ENCODE measurements at regions not wholly inside any gene's neighbourhood (a gene's known extent, or its start where the extent isn't known, plus 50 kb on each side); places are given as distances from the start of the nearest gene placed in this dataset.
"Not testable (repeated sequence)": the region's sequence is repeated elsewhere in the genome, so short reads cannot be mapped to it uniquely, and the experiment has no call there.

DNA sequence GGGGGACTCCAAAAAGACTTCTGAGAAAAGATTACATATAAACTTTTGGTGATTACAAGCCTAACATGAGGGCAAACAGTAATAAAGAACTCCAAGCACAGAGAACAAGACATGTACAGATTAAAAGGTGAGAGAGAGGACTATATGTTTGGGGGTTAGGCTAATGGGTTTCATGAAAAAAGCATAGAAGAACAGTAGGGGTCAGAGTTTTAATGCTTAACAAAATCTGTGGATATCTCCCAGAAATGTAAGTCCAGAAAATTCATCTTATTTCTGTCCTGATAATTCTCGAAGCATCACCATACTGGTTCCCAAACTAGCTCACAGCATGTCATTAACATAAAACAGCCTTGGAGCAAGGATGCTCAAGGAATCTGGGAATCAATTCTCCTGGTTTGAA lies 137.2 kb downstream of the ARRDC3 start:
- intact Hi-C loops (cut with DNase I) = no loop called here
- H3K36me3 ChIP-seq = no peaks in the 10 kb centered on the region
- no peaks in the 10 kb centered on the region for H3K27me3 ChIP-seq
- DNase-seq (no peak), ATAC-seq (no peak)
- no peaks in the 10 kb centered on the region for H3K4me1 ChIP-seq
- TF ChIP-seq POLR2A (IDR thresholded peaks at IDR 0.05) (no peak), CTCF (IDR thresholded peaks at IDR 0.05) (no peak)
- H3K4me3 ChIP-seq = no peak overlapping the region
- no peak overlapping the region for H3K27ac ChIP-seq
- H3K9me3 ChIP-seq = no peaks in the 10 kb centered on the region
- 80% methylated on average over 1 of the region's 1 CpG for WGBS (ENCODE audit: insufficient coverage, low coverage, low lambda C conversion rate, missing lambda C conversion rate)

- Histone ChIP-seq H3K4me1 (no peaks in the 10 kb centered on the region), H3K27ac (no peak overlapping the region), H3K4me3 (no peak overlapping the region), H3K27me3 (no peaks in the 10 kb centered on the region), H3K9me3 (no peaks in the 10 kb centered on the region), H3K36me3 (no peaks in the 10 kb centered on the region)
- 33% methylated on average over 3 of the region's 3 CpGs for WGBS (ENCODE audit: insufficient coverage, low coverage, low lambda C conversion rate, missing lambda C conversion rate)
- intact Hi-C loops (cut with DNase I) = no loop called here
- no peak for DNase-seq
- TF ChIP-seq POLR2A (IDR thresholded peaks at IDR 0.05) = no peak
- TF ChIP-seq CTCF (IDR thresholded peaks at IDR 0.05) = no peak
- no peak for ATAC-seq
Observed at GRCh38 chr5:91245074-91245452, 138.1 kb downstream of the ARRDC3 start.

DNA sequence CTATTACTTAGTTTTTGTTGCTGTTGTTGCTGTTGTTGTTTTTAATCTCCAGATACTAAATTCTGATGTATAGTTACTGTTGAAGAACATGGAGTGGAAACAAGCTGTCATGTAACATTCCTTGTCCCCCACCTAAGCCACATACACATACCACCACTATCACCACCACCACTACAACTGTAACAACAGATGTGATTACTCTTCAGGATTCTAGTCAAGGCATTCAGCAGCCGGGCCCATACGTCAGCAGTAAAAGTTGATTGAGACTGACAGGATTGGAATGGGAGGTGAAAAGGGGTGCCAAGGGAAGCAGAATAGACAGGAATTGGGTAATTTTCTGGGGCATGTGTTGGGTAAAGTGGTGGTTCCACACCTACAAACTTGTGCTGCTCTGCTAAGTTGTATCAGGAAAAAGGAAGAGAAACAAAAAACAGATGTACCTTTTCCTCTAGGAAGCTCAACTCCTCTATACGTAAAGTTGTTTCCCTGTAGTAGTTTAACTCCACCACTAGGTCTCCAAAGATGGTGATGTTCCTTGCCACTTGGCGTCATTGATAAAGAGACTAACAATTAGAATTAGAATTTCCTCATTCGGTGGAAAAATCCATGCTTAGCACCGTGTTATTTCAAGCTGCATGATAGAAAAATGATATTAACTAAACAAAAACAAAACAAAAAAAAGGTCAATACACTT lies 138.6 kb downstream of the ARRDC3 start:
- H3K4me1 ChIP-seq = no peaks in the 10 kb centered on the region
- no peak for TF ChIP-seq CTCF (IDR thresholded peaks at IDR 0.05)
- TF ChIP-seq POLR2A (IDR thresholded peaks at IDR 0.05) = no peak
- no peaks in the 10 kb centered on the region for H3K36me3 ChIP-seq
- no peak overlapping the region for H3K27ac ChIP-seq
- no peaks in the 10 kb centered on the region for H3K27me3 ChIP-seq
- DNase-seq (no peak), ATAC-seq (no peak)
- no peak overlapping the region for H3K4me3 ChIP-seq
- intact Hi-C loops (cut with DNase I) = no loop called here
- no peaks in the 10 kb centered on the region for H3K9me3 ChIP-seq
- WGBS (ENCODE audit: insufficient coverage, low coverage, low lambda C conversion rate, missing lambda C conversion rate) = 83% methylated on average over 6 of the region's 6 CpGs

- intact Hi-C loops (cut with DNase I) = no loop called here
- DNase-seq (no peak), ATAC-seq (no peak)
- WGBS (ENCODE audit: insufficient coverage, low coverage, low lambda C conversion rate, missing lambda C conversion rate) = 93% methylated on average over 1 of the region's 1 CpG
- no peaks in the 10 kb centered on the region for H3K27me3 ChIP-seq
- H3K4me3 ChIP-seq = no peak overlapping the region
- H3K4me1 ChIP-seq = no peaks in the 10 kb centered on the region
- no peaks in the 10 kb centered on the region for H3K9me3 ChIP-seq
- H3K36me3 ChIP-seq = no peaks in the 10 kb centered on the region
- TF ChIP-seq POLR2A (IDR thresholded peaks at IDR 0.05) (no peak), CTCF (IDR thresholded peaks at IDR 0.05) (no peak)
- H3K27ac ChIP-seq = no peak overlapping the region
Observed at GRCh38 chr5:91243852-91244251, 139.3 kb downstream of the ARRDC3 start.

DNA sequence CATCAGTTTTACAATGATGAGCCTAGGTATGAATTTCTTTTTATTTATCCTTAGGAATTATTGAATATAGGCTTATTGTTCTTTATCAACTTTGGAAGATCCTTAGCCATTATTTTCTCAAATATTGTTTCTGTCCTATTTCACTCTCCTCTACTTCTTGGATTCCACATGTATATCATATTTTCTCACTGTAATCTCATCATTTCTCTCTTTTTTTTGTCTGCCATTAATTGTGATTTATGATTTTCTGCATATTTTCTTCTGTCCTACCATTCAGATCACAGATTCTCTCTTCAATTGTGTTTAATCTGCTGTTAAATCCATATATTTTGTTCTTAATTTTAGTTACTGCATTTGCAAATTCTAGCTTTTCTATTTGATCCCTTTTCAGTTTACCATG lies 139.8 kb downstream of the ARRDC3 start:
- Histone ChIP-seq H3K4me1 (no peaks in the 10 kb centered on the region), H3K4me3 (no peak overlapping the region), H3K27me3 (no peaks in the 10 kb centered on the region), H3K27ac (no peak overlapping the region), H3K36me3 (no peaks in the 10 kb centered on the region), H3K9me3 (no peaks in the 10 kb centered on the region)
- DNase-seq (no peak), ATAC-seq (no peak)
- intact Hi-C loops (cut with DNase I) = no loop called here
- TF ChIP-seq POLR2A (IDR thresholded peaks at IDR 0.05) (no peak), CTCF (IDR thresholded peaks at IDR 0.05) (no peak)

DNA sequence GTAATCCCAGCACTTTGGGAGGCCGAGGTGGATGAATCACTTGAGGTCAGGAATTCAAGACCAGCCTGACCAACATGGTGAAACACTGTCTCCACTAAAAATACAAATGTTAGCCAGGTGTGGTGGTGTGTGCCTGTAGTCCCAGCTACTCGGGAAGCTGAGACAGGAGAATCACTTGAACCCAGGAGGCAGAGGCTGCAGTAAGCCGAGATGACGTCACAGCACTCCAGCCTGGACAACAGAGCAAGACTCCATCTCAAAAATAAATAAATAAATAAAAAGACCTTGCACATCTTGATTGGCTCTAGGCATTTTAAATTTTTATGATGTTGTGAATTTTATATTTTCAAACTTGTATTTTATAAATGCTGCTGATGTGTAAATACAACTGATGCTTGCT lies 141.7 kb downstream of the ARRDC3 start:
- H3K9me3 ChIP-seq; H3K27me3 ChIP-seq; intact Hi-C loops (cut with DNase I); DNase-seq; H3K4me1 ChIP-seq; H3K36me3 ChIP-seq; H3K27ac ChIP-seq; H3K4me3 ChIP-seq; ATAC-seq: not testable (repeated sequence)
- WGBS (ENCODE audit: insufficient coverage, low coverage, low lambda C conversion rate, missing lambda C conversion rate) = 91% methylated on average over 4 of the region's 4 CpGs
